ENCODE measurements at regions not wholly inside any gene's neighbourhood (a gene's known extent, or its start where the extent isn't known, plus 50 kb on each side); places are given as distances from the start of the nearest gene placed in this dataset.
"Not testable (repeated sequence)": the region's sequence is repeated elsewhere in the genome, so short reads cannot be mapped to it uniquely, and the experiment has no call there.

DNA sequence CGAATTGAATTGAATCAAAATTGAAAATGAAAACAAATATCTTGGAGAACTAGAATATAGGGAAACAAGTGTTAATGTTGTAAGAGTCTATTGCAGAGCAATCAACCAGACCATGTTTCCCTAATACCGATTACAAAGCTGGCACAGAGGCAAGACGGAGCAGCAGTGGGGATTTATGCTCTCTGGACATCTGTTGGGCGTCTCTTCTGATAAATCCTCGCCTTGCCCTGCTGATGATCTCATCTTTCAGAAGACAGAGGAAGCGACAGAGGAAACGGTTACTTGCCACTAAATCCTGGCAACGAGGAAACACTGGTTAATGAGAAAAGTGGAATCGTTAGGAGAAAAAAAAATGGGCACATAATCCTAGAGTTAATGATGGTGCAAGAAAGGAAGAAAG lies 112.4 kb upstream of the RRN3 start:
- DNase-seq (ENCODE audit: insufficient read length, low spot score); FAIRE-seq: not testable (repeated sequence)

DNA sequence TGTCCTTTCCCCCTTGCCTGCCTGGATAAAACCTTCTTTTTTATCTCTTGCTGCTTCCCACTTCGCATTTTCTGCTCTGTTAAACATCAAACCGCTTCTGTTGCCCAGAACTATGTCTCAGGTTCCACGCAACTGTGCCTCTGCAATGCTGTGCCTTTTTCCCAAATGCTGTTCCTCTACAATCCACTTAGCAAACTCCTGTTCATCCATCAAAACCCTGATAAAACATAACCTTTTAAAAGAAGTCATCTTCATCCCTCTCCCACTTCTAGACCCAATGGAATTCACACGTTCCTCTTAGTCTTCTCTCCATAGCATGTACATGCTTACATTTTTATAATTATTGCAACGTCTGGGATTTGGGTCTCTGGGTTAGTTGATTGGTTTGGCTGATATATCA lies 111.9 kb upstream of the RRN3 start:
- not testable (repeated sequence) for DNase-seq (ENCODE audit: insufficient read length, low spot score); FAIRE-seq

GRCh38 chr16:15204571-15204970 lies 110.5 kb upstream of the RRN3 start:
- not testable (repeated sequence) for FAIRE-seq; DNase-seq (ENCODE audit: insufficient read length, low spot score)

DNA sequence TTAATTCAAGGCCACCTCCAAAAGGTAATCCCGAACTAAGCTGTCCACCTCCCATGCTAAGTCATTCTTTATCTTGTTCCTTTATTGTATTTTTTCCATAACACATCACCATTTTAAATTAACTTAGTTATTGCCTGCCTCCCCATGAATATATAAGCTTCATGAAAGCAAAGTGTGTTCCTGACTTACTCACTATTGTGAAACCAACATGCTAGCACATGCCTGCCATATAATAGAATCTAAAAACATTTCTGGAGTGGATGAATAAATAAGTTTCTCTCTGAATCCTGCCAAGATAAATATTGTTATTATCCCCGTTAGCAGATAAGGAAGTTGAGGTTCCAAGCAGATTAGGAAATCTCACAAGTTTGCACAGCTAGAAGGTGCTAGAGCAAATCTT lies 98.7 kb upstream of the RRN3 start:
- not testable (repeated sequence) for DNase-seq (ENCODE audit: insufficient read length, low spot score)

DNA sequence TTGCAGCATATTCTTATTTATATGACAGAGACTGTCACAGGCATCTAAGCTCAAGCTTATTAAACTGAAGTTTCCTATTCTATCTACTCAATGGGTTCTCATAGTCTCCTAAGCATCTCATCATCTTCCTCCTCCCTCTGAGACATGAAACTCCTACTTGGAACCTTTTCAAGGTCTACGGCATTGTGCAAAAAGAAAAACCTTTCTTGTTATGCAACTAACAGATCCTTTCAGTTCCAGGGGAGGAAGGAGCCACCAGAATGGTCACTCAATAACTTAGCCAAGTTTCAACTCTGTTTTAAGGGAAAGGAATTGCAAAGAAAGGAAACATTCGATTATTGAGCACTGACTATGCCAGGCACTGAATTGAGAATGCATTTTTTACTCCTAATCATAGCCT lies 98.1 kb upstream of the RRN3 start:
- FAIRE-seq; DNase-seq (ENCODE audit: insufficient read length, low spot score): not testable (repeated sequence)

More for the DNA sequence above, 98.7 kb upstream of the RRN3 start:
- FAIRE-seq = not testable (repeated sequence)

GRCh38 chr16:15189478-15189877 lies 95.4 kb upstream of the RRN3 start:
- not testable (repeated sequence) for DNase-seq (ENCODE audit: insufficient read length, low spot score); FAIRE-seq

Data from GM12891 (cell line).